Mucosa of rectum (tissue), 2 donors: ENCODE measurements at regions not wholly inside any gene's neighbourhood (a gene's known extent, or its start where the extent isn't known, plus 50 kb on each side); places are given as distances from the start of the nearest gene placed in this dataset.
"Not testable (repeated sequence)": the region's sequence is repeated elsewhere in the genome, so short reads cannot be mapped to it uniquely, and the experiment has no call there.

Experiments used
- H3K27ac ChIP-seq, 2 donors: one replicate each; pipeline ENCODE4 v1.7.0; 2013; ENCODE audit warnings: inconsistent platforms in 2 of 2, low read depth in 2 of 2, low read length in 2 of 2
- H3K27me3 ChIP-seq, 2 donors: one replicate each; pipeline ENCODE4 v1.7.0; 2013; ENCODE audit warnings: low read length in 2 of 2; ENCODE audit not compliant: control insufficient read depth in 2 of 2, insufficient read depth in 2 of 2
- H3K36me3 ChIP-seq, 2 donors: one replicate each; pipeline ENCODE4 v1.7.0; 2013; ENCODE audit warnings: low read length in 2 of 2; ENCODE audit not compliant: control insufficient read depth in 2 of 2, insufficient read depth in 2 of 2
- H3K4me1 ChIP-seq, 2 donors: one replicate each; pipeline ENCODE4 v1.7.0; 2013; ENCODE audit warnings: low read length in 2 of 2, mild to moderate bottlenecking in 1 of 2; ENCODE audit not compliant: control insufficient read depth in 2 of 2, insufficient read depth in 2 of 2
- H3K4me3 ChIP-seq, 2 donors: one replicate each; pipeline ENCODE4 v1.7.0; 2013; ENCODE audit warnings: low read length in 2 of 2
- H3K9ac ChIP-seq, 2 donors: one replicate each; pipeline ENCODE4 v1.7.0; 2013; ENCODE audit warnings: low read length in 2 of 2, low read depth in 1 of 2, mild to moderate bottlenecking in 1 of 2
- H3K9me3 ChIP-seq, 2 donors: one replicate each; pipeline ENCODE4 v1.7.0; 2013; ENCODE audit warnings: low read length in 2 of 2; ENCODE audit not compliant: control insufficient read depth in 2 of 2
- donor health status: healthy.
- donor health status: Normal muscosa, but diverticular disease.

GRCh38 chr4:130767384-130767783 lies 1671.4 kb downstream of the C4orf33 start:
- not testable (repeated sequence) for H3K27me3 ChIP-seq, H3K27ac ChIP-seq, H3K36me3 ChIP-seq, H3K4me3 ChIP-seq, H3K4me1 ChIP-seq, H3K9ac ChIP-seq, H3K9me3 ChIP-seq

- not testable (repeated sequence) for H3K27ac ChIP-seq, H3K4me3 ChIP-seq, H3K27me3 ChIP-seq, H3K9me3 ChIP-seq, H3K9ac ChIP-seq, H3K36me3 ChIP-seq, H3K4me1 ChIP-seq
These were observed 1677.0 kb downstream of the C4orf33 start for GRCh38 chr4:130772966-130773365.

- Histone ChIP-seq H3K4me1 (no peaks in the 10 kb centered on the region), H3K27ac (no peak overlapping the region), H3K36me3 (no peaks in the 10 kb centered on the region), H3K9ac (no peak overlapping the region), H3K9me3 (no peaks in the 10 kb centered on the region), H3K27me3 (no peaks in the 10 kb centered on the region), H3K4me3 (no peak overlapping the region)
These were observed 1712.5 kb downstream of the C4orf33 start for GRCh38 chr4:130808492-130808891.

GRCh38 chr4:130812117-130812765 lies 1716.3 kb downstream of the C4orf33 start:
- no peak overlapping the region for H3K27ac ChIP-seq
- no peaks in the 10 kb centered on the region for H3K27me3 ChIP-seq
- no peak overlapping the region for H3K4me3 ChIP-seq
- H3K9ac ChIP-seq, result no peak overlapping the region
- no peaks in the 10 kb centered on the region for H3K4me1 ChIP-seq
- H3K9me3 ChIP-seq, result no peaks in the 10 kb centered on the region
- no peaks in the 10 kb centered on the region for H3K36me3 ChIP-seq

GRCh38 chr4:130814896-130815295 lies 1718.9 kb downstream of the C4orf33 start:
- H3K4me1 ChIP-seq, result no peaks in the 10 kb centered on the region
- H3K9ac ChIP-seq, result no peak overlapping the region
- H3K36me3 ChIP-seq, result no peaks in the 10 kb centered on the region
- no peak overlapping the region for H3K27ac ChIP-seq
- no peak overlapping the region for H3K4me3 ChIP-seq
- H3K9me3 ChIP-seq, result no peaks in the 10 kb centered on the region
- no peaks in the 10 kb centered on the region for H3K27me3 ChIP-seq

GRCh38 chr4:130820448-130820847 lies 1724.5 kb downstream of the C4orf33 start:
- Histone ChIP-seq H3K4me3 (no peak overlapping the region), H3K27ac (no peak overlapping the region), H3K9ac (no peak overlapping the region), H3K4me1 (no peaks in the 10 kb centered on the region), H3K36me3 (no peaks in the 10 kb centered on the region), H3K27me3 (no peaks in the 10 kb centered on the region), H3K9me3 (no peaks in the 10 kb centered on the region)

- Histone ChIP-seq H3K4me1 (no peaks in the 10 kb centered on the region), H3K36me3 (no peaks in the 10 kb centered on the region), H3K27me3 (no peaks in the 10 kb centered on the region), H3K4me3 (no peak overlapping the region), H3K27ac (no peak overlapping the region), H3K9me3 (no peaks in the 10 kb centered on the region), H3K9ac (no peak overlapping the region)
These were observed 1729.3 kb downstream of the C4orf33 start for GRCh38 chr4:130825284-130825683.

- no peaks in the 10 kb centered on the region for H3K4me1 ChIP-seq
- no peaks in the 10 kb centered on the region for H3K27me3 ChIP-seq
- H3K9me3 ChIP-seq, result peaks cover 0 to 3% of the 10 kb centered on the region in 2 donors
- H3K27ac ChIP-seq, result no peak overlapping the region
- H3K36me3 ChIP-seq, result no peaks in the 10 kb centered on the region
- H3K4me3 ChIP-seq, result no peak overlapping the region
- no peak overlapping the region for H3K9ac ChIP-seq
These were observed 1754.1 kb downstream of the C4orf33 start for GRCh38 chr4:130850019-130850524.

GRCh38 chr4:130851107-130851506 lies 1755.2 kb downstream of the C4orf33 start:
- no peak overlapping the region for H3K27ac ChIP-seq

GRCh38 chr4:130851932-130852331 lies 1756.0 kb downstream of the C4orf33 start:
- H3K27me3 ChIP-seq, result no peaks in the 10 kb centered on the region
- H3K27ac ChIP-seq, result no peak overlapping the region
- H3K36me3 ChIP-seq, result no peaks in the 10 kb centered on the region
- H3K9ac ChIP-seq, result no peak overlapping the region
- no peaks in the 10 kb centered on the region for H3K4me1 ChIP-seq
- peaks cover 0 to 3% of the 10 kb centered on the region in 2 donors for H3K9me3 ChIP-seq
- no peak overlapping the region for H3K4me3 ChIP-seq

More at GRCh38 chr4:130851107-130851506, 1755.2 kb downstream of the C4orf33 start:
- no peaks in the 10 kb centered on the region for H3K27me3 ChIP-seq
- no peak overlapping the region for H3K4me3 ChIP-seq
- H3K36me3 ChIP-seq, result no peaks in the 10 kb centered on the region
- peaks cover 0 to 3% of the 10 kb centered on the region in 2 donors for H3K9me3 ChIP-seq
- H3K4me1 ChIP-seq, result no peaks in the 10 kb centered on the region
- H3K9ac ChIP-seq, result no peak overlapping the region
